DMS 273 treated with DMSO at 0.1 percent for 48 hours (cell line): ENCODE measurements at regions not wholly inside any gene's neighbourhood (a gene's known extent, or its start where the extent isn't known, plus 50 kb on each side); places are given as distances from the start of the nearest gene placed in this dataset.

ENCODE experiments used
- DNase-seq: peaks from one replicate; lab custom pipeline; 2025; lab: John Stamatoyannopoulos, UW

DNA sequence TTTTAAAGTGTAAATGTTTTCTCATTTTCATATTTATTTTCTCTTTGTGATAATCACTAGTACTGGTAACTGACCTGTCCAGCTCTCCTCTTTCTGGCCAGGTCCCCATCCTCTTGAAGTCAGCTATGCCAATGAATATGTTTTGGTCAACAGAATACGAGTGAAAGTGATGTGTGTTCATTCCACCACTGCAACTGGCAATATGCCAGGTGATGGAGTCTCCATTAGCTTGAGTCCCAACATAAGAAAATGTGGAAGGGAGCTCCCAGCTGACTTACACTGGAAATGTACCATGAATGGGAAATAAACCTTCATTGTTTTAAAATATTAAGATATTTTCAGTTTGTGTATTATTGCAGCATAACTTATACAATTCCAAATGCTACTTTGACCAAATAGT lies 75.8 kb downstream of the CCDC34 start:
- DNase-seq = no peak

DNA sequence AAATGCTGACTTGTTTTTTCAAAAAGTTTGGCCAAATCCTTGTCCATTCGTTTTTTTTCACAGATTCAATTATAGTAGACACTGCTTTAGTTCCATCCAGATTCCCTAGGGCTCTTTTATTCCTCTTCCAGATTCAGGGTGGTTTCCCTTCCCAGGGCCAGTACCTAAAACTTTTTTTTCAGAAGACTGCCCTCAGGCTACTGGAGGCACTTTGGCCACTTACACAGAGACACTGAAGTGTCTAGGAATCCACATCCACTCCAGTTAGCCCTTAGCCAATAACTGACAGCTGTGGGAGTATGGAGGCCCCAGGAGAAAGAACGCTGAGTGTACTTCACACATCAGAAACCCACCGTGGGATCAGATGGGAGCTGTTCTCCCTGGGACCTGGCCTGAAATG lies 77.3 kb downstream of the CCDC34 start:
- no peak for DNase-seq

DNA sequence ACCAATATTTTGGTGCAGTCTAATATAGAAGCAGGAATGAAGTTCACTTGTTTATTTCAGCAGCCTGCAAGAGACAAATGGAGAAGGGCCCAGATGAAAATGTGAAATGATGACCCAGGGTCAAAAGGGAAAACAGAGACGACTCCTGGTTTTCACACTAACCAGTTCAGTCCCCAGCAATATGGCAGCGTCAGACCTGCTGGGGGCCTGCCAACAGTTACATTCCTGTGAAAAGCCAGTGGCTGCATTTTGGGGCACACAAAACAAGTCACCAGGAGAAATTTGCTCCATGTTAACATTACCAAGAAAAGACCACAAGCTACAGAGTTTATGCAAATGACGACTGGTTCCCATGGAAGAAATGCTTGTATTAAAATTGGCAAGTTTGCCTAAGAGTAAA lies 80.2 kb downstream of the CCDC34 start:
- no peak for DNase-seq

DNA sequence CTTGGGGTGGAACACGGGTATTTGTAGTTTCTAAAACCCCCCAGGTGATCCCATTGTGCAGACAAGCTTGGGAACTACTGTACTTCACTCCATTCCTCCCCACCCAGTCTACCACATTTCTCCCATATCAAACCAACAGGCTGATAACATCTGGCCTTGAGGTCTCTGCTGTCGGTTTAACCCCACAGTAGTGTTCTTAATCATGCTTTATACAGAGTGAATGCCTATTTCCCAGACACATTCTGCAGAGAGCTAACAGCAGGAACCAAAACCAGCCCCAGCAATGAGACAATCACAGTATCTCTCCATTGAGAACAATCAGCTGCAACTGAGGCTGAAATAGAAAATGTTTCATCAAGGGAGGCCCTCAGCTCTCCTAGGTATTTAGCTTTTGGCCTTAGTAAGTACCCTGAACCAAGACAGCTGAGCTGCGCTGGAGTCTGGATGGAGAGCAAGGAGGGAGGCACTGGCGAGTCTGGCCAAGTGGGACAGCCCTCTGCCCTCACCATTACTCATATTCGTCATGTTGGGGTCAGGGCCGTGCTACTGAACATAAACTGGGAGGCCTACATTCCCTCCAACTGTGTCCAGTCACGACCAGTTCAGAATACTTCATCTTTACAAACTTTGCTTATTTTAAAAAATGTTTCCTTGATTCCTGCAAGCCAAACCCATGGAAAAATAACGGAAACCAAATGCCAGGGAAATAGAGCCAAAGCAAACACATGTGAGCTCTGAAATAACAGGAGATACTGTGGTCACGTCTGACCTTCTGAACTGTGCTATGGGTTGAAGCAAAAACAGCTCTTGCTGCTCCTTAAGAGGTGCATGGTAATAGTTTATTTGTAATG lies 81.0 kb downstream of the CCDC34 start:
- no peak for DNase-seq

DNA sequence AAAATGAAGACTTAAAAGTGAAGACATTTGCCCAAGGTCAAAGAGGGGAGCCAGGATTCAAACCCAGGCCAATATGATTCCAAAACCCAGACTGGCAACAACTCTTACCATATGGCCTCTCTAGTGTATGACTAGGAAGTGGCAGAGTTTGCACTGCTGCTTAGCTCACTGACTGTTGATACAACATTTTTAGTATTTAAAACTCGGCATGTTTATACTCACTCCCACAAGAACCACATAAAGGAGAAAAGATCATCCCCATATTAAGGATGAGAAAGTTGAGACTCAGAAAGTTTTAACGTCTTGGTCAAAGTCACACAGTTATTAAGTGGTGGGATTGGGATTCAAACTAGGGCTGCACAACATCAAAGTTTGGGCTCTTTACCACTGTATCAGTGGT lies 81.7 kb downstream of the CCDC34 start:
- DNase-seq = no peak

DNA sequence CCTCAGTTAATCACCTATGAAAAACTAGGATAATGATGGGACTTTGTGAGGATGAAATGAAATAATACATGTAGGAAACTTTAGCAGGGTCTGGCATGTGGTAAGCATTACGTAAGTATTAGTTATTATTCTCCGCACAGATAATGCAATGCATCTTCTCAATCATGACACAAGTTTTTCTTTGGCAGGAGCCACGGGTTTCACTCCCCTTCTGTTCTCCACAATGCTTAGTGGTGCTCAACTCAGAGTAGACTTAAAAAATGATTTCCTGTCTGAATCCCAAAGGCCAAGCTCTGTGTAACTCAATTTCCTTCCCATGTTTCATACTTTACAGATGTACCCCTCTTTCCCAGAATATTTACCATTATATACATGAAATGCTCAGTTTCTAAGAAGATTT lies 82.9 kb downstream of the CCDC34 start:
- no peak for DNase-seq

DNA sequence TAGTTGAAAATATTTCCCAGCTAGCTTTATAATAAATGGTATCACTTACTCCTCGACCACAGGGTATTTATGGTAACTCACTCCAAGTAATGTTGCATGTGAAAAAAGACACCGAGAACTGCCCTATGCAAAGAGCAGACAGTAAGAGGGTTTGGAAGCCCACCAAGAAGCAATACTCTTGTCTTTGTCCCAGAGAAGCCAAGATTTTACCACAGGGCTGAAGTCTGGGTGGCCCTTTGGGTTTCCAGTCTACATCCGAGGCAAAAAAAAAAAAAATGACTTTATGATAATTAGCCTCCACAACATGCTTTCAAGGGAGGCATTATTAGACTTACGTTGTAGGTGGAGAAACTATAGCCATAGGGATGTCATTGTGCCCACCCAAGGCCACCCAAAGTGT lies 83.6 kb downstream of the CCDC34 start:
- DNase-seq = no peak

DNA sequence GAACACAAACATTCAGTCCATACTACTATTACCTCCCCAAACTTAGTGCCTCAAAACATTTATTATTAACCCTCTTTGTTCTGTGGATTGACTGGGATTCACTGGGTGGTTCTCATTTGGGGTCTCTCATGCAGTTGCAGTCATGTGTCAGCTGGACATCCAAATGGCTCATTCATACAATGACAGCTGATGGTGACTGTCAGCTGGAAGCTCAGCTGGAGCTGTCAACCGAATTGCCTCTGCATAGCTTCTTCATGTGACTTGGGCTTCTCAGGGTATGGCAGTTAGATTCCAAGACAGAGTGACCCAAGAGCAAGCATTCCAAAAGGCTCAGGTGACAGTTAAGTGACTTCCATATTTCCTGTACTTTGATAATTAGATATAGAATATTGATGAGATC lies 85.2 kb downstream of the CCDC34 start:
- DNase-seq = no peak

DNA sequence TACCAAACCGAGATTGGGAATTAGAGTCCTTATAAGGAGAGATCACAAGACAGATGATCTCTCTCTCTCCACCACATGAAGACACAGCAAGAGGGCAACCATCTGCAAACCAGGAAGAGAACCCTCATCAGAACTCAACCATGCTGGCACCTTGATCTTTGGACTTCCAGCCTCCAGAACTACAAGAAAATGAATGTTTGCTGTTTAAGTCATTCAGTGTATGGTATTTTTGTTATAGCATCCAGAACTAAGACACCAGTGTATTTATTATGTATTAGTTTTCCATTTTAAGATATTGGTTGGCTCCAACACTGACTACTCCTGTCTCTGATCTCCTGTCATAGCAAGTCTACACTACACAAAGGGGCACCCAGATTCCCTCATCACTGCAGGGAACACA lies 86.9 kb downstream of the CCDC34 start:
- DNase-seq = no peak

DNA sequence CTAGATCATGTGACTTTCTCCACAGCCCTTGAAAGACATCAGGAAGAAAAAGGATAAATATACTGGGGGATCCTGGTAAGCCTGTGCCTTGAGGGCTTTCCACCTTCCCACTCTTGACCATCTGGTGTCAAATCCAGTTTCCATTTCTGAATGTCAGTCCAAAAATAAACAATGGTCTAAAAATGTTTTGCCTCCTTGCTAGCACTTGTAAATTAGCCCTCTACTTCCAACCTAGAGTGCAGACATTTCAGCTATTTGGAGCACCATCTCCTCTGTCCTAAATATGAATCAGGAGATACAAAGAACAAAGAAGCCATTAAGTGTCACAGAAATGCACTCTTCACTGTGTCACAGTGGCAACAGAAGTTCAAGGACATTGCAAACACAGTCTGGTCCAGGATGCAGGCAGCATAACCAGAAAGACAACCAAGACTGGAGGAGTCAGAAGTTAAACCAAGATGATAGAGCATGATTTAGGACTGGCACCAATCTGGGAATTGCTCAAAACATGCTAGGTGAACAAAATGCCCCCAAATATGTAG lies 88.1 kb downstream of the CCDC34 start:
- DNase-seq = no peak

DNA sequence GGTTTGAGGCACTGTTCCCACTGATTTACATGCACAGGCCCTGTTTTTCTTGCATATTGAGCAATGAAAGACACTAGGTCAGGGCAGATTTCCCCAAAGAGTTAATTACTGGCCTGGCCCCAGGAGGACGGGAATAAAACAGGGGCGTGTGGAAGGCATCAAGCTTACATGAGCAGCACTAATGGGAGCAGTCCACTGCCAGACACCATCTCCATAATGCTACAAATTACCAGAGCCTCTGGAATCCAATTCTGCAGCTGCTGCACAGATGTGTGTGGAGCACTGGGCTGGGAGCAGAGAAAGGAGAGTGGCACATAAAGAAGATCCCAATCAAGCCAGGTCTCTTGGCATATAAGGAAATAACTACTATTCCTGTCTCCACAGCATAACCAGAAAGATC lies 96.9 kb downstream of the CCDC34 start:
- DNase-seq = no peak

DNA sequence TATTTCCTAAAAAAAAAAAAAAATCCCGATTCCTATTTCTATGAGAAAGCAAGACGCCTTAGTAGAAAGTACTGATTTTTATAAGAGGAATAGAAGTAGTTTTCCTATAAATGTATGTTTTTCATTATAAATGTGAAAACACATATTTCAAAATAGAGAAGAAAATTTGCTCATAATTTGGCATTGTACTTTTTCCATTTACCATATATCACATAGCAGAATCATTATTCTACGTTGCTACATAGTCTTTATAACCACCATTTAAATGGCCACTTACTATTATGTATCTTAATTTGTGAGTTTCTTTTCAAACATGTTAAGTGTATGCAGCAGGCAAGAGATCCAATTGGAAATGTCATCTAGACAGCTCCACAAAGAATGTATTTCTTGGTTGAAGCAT lies 99.0 kb downstream of the CCDC34 start:
- no peak for DNase-seq

DNA sequence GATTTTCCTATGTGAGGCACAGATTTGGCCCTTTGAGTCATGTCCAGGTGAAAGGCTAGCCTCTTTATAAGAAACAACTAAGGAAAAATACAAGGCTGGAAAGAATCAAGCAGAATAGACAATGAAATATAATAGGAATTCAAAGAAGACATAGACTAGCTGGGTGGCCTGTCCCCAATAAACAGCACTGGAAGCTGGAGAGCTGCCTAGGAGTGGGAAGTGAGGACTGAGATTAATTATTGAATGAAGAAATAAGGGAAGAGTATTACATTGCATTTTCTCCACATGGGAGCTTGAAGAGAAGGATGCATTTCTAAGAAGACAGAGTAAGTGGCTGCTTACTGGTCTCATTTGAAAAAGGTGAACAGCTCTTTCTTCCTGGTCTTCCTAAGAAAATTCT lies 100.0 kb downstream of the CCDC34 start:
- DNase-seq = no peak

DNA sequence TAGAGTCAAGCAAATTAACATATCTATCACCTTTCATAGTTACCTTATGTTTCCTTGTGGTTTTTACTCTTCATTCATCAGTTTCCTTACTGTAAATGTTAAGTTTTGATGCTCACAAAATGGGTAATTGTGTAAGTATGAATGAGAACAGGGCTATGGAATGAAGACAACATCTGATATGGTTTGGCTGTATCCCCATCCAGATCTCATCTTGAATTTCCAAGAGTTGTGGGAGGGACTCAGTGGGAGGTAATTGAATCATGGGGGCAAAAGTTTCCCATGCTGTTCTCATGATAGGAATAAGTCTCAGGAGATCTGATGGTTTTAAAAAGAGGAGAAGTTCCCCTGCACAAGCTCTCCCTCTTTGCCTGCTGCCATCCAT lies 107.6 kb downstream of the CCDC34 start:
- DNase-seq = no peak

DNA sequence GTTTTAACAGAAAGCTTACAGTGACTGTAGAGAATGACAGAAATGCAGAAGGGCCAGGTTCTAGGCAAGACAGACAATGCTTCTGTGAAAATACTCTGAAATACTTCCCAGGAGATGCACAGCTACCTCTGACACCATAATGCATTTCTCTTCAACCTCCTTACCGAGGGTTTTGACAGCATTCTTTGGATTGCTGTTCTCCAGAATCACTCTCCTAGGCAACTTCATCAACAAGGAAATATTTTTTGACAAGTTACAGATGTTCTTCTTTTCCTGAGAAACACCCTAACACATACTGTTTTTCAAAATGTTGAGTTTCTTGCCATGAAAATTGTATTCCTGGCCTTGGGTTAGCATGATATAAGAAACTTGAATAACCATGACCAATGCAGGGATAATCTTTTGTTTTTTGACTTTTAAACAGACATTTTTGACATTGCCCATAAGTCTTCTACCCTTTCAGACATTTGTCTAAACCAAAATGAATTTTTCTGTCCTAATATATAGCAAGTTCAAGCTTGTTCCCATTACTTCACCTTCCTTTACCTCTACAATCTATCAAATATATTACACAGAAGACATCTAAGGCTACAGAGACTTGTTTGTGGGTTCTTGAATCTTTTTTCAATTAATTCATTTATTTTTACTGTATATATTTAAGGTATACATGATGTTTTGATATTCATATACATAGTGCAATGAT lies 108.1 kb downstream of the CCDC34 start:
- no peak for DNase-seq

DNA sequence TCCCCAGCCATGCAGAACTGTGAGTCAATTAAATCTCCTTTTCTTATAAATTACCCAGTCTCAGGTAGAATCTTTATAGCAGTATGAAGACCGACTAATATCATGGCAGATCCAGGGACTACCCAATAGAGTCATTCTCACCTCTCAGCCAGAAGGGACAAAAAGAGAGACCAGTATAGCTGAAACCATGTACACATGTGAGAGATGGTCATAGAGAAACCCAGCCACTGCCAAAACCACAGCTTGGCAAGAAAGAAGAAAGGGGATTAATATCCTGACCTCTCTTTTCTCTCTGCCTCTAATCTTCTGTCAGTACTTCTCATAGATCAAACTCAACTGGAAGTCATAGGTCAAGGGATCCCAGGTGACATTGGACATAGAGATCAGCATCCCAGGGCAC lies 109.8 kb downstream of the CCDC34 start:
- no peak for DNase-seq

DNA sequence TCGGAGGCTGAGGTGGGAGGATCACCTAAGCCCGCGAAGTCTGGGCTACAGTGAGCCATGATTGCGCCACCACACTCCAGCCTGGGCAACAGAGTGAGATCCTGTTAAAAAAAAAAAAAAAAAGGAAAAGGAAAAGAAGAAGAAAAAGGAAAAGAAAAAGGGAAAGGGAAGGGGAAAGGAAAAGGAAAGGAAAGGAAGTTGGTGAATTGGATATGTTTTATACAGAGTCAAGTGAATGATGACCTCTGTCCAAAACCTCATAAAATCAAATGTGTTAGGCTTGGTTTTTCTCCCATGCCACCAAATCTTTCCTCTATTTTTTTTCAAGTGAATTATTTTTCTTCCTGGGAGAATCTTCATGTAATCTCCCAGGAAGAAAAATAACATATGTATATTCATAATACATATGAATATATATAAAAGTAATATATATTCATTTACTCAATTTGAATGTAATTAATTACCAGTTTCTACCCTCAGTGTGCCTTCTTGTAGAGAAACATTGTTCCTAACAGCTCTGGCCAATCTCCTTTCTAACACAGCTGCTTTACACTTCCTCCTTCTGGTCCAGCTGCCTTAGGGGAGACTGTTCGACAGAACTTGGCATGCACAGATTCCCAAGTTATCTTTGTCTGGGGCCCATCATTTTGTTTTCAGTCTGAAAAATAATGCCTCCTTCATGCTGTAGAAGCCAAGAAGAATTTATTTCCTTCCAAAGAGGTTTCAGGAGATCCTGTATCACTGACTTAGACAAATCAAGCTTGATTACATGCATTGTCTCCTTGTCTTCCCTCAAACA lies 111.9 kb downstream of the CCDC34 start:
- no peak for DNase-seq

DNA sequence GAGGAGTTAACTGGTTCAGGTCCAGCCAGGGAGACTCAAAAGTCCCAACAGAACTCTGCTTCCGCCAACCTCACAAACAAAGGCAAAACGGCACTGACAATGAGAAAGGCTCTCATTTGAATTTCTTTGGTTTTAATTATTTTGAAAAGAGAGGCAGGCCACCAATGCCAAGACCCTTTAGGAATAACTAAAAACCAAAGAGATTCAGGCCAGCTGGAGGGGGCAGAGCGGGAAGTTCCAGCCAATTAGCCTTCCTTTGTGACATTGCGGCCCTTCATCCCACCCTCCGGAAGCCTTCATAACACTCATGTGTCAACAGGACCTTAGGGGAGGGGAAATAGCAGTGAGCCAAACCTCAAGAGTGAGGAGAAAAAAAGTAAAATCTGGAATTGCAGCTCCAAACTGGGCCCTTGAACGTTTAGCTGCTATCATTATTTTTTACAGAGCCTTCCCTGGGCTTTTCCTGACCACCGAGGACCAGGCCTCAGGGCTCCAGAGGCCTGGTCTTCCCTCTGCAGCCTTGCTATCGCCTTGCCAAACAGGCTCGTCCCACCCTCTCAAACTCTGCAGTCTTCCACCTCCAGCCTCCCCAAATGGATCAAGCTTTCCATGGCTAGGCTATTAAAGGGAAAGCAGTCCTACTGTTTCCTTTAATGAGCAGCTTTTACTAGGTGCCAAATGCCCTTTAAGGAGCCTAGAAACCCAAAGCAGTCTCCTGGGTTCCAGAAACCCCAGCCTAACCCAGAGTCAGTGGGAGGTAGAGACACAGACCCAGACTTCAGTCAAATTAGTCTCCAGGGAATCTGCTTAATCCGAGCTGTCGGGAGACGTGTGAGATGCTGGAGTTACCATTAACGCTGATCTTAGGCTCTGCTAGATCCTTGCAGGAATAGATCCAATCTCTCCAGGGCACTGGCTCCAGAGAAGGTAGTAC lies 114.2 kb downstream of the CCDC34 start:
- DNase-seq = no peak

DNA sequence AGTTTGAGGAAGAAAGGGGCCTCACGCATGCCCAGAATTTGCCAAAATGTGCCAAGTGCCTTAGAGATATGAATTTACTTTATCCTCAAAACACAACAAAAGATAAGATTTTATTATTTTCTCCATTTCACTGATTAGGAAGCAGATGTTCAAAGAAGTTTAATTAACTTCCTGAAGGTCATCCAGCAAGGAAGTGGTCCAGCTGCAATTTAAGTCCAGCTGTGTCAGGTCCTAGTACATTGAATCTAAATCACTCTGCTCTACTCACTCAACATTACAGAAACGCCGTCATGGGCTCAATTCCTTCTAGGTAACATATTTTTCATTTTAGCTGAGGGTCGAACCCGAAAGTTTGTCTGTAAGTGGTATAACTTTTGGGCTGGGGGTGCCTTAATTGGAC lies 115.4 kb downstream of the CCDC34 start:
- no peak for DNase-seq

DNA sequence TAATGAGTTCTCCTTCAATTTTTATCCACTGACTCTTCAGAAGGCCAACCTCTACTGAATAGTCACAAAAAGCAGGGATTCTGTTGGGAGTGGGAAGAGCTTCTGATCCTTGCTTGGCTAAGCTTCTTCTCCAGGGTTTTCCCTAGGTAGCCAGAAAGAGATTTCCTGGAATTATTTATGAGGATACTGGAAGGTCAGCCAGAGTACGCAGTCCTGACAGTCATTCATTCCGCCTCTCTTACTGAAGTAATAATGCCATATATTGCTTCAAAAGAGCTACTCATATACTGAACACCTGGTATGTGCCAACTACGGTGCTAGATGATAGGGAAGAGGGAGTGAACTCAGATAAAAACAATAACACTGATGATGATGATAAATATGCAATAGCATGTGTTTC lies 116.1 kb downstream of the CCDC34 start:
- no peak for DNase-seq

DNA sequence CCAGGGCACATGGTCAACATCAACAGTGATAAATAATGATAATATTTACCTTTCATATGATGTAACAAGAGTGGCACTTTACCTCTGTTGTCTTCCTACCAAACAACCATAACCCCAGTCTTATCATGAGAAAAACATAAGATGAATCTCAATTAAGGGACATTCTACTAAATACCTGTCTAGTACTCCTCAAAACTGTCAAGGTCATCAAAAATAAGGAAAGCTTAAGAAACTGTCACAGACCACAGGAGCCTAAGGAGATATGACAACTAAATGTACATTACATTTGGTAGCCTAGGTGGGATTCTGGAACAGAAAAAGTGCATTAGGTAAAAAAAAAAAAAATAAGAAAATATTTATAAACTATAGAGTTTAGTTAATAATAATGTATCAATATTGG lies 118.1 kb downstream of the CCDC34 start:
- DNase-seq = no peak

DNA sequence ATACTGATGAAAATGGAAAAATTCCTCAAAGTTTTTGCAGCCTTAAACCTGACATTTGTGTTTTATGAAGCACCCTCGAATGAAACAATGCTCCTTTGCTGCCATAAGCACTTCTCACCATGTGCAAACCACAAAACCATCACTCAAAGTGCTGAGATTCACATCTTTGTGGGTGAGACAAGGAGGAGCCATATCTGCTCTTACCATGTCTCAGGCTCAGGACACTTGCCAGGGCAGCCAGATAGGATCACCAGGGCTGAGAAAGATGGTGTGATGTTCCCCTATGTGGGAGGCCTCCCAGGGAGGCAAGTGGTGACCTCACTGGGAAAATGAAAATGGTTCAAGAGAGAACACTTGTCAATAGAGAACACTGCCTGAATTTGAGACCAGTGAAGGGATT lies 120.4 kb downstream of the CCDC34 start:
- DNase-seq = no peak
